Globus pallidus (tissue), 1 donor: ENCODE measurements at regions not wholly inside any gene's neighbourhood (a gene's known extent, or its start where the extent isn't known, plus 50 kb on each side); places are given as distances from the start of the nearest gene placed in this dataset.
"Not testable (repeated sequence)": the region's sequence is repeated elsewhere in the genome, so short reads cannot be mapped to it uniquely, and the experiment has no call there.

Experiments
- DNase-seq: peaks from one replicate; pipeline ENCODE4 v3.0.0-alpha.2; 2015; ENCODE audit warnings: low spot score

- no peak for DNase-seq
These were observed 250.9 kb downstream of the ACTR3B start for GRCh38 chr7:153010416-153010815.

- DNase-seq: no peak
These were observed 252.7 kb downstream of the ACTR3B start for GRCh38 chr7:153012203-153012602.

- no peak for DNase-seq
These were observed 257.7 kb downstream of the ACTR3B start for GRCh38 chr7:153017223-153017622.

GRCh38 chr7:153021542-153021941, 262.0 kb downstream of the ACTR3B start:
- no peak for DNase-seq

- DNase-seq: no peak
These were observed 263.1 kb downstream of the ACTR3B start for GRCh38 chr7:153022475-153023193.

GRCh38 chr7:153023194-153023592, 263.6 kb downstream of the ACTR3B start:
- no peak for DNase-seq

GRCh38 chr7:153027210-153027609, 267.7 kb downstream of the ACTR3B start:
- no peak for DNase-seq

GRCh38 chr7:153027904-153028303, 268.4 kb downstream of the ACTR3B start:
- no peak for DNase-seq

GRCh38 chr7:153030976-153031375, 271.4 kb downstream of the ACTR3B start:
- DNase-seq: no peak

- no peak for DNase-seq
These were observed 275.2 kb downstream of the ACTR3B start for GRCh38 chr7:153034791-153035190.

- DNase-seq: no peak
These were observed 277.0 kb downstream of the ACTR3B start for GRCh38 chr7:153036396-153037063.

GRCh38 chr7:153043440-153043839, 283.9 kb downstream of the ACTR3B start:
- DNase-seq: no peak

GRCh38 chr7:153044981-153045380, 285.4 kb downstream of the ACTR3B start:
- DNase-seq: no peak

- DNase-seq: no peak
These were observed 287.8 kb downstream of the ACTR3B start for GRCh38 chr7:153047079-153047959.

- DNase-seq: no peak
These were observed 292.7 kb downstream of the ACTR3B start for GRCh38 chr7:153052206-153052605.

- DNase-seq: no peak
These were observed 302.5 kb downstream of the ACTR3B start for GRCh38 chr7:153061910-153062528.

- no peak for DNase-seq
These were observed 305.5 kb downstream of the ACTR3B start for GRCh38 chr7:153065051-153065450.

GRCh38 chr7:153066711-153067110, 307.2 kb downstream of the ACTR3B start:
- DNase-seq: no peak

GRCh38 chr7:153070141-153070540, 310.6 kb downstream of the ACTR3B start:
- no peak for DNase-seq

- DNase-seq: no peak
These were observed 313.3 kb downstream of the ACTR3B start for GRCh38 chr7:153072806-153073205.

GRCh38 chr7:153076289-153076688, 316.7 kb downstream of the ACTR3B start:
- DNase-seq: not testable (repeated sequence)

- DNase-seq: no peak
These were observed 321.9 kb downstream of the ACTR3B start for GRCh38 chr7:153081496-153081895.
